Hematopoietic multipotent progenitor cell treated with erythropoietin and hydrocortisone succinate and interleukin-3 and kit ligand, for 8 days (in vitro differentiated cells): ENCODE measurements at regions not wholly inside any gene's neighbourhood (a gene's known extent, or its start where the extent isn't known, plus 50 kb on each side); places are given as distances from the start of the nearest gene placed in this dataset.

ENCODE experiments used
- DNase-seq: peaks from one replicate; pipeline ENCODE4 v3.0.0-alpha.2; 2015

GRCh38 chr20:34163307-34163706, 51.3 kb upstream of the EIF2S2 start:
- DNase-seq: no peak

- no peak for DNase-seq
These were observed 52.4 kb upstream of the EIF2S2 start for GRCh38 chr20:34164381-34164984.

- DNase-seq: no peak
These were observed 53.1 kb upstream of the EIF2S2 start for GRCh38 chr20:34165018-34165619.

- no peak for DNase-seq
These were observed 59.6 kb upstream of the EIF2S2 start for GRCh38 chr20:34171640-34172039.

- no peak for DNase-seq
These were observed 60.9 kb upstream of the EIF2S2 start for GRCh38 chr20:34172926-34173325.

- DNase-seq: no peak
These were observed 63.0 kb upstream of the EIF2S2 start for GRCh38 chr20:34175079-34175478.

- no peak for DNase-seq
These were observed 63.8 kb upstream of the EIF2S2 start for GRCh38 chr20:34175879-34176278.

GRCh38 chr20:34177052-34177451, 64.2 kb upstream of the ASIP start:
- DNase-seq: no peak

GRCh38 chr20:34179637-34180360, 61.4 kb upstream of the ASIP start:
- peak; percentile 25 for DNase-seq

GRCh38 chr20:34180460-34181120, 60.6 kb upstream of the ASIP start:
- no peak for DNase-seq

- DNase-seq: no peak
These were observed 59.7 kb upstream of the ASIP start for GRCh38 chr20:34181484-34181883.

GRCh38 chr20:34185766-34186620, 55.2 kb upstream of the ASIP start:
- DNase-seq: no peak

- no peak for DNase-seq
These were observed 51.6 kb upstream of the ASIP start for GRCh38 chr20:34189572-34190163.

GRCh38 chr20:34190262-34190661, 51.0 kb upstream of the ASIP start:
- no peak for DNase-seq

GRCh38 chr20:34190679-34191090, 50.5 kb upstream of the ASIP start:
- DNase-seq: peak; percentile 62
